GM23338 (cell line): ENCODE measurements at regions not wholly inside any gene's neighbourhood (a gene's known extent, or its start where the extent isn't known, plus 50 kb on each side); places are given as distances from the start of the nearest gene placed in this dataset.

Experiments used
- ATAC-seq: fragments of 200-7000 bp; cut with Tn5 transposase; 3 replicates; pipeline ENCODE4 v1.9.1; 2020
- DNase-seq: peaks from one replicate; pipeline ENCODE4 v3.0.0-alpha.2; 2015; ENCODE audit warnings: low spot score
- H2AFZ ChIP-seq: fragments of 200-600 bp; sonication (generic); 2 replicates; pipeline ENCODE4 v1.8.0; 2016; ENCODE audit warnings: antibody characterized with exemption, mild to moderate bottlenecking, moderate library complexity
- H3F3A ChIP-seq: fragments of 200-600 bp; sonication (generic); replicated peaks from 2 replicates; pipeline ENCODE4 v1.8.0; 2017; ENCODE audit warnings: antibody characterized with exemption, mixed run types, low read depth
- H3K27ac ChIP-seq: fragments of 200-600 bp; sonication (generic); 2 replicates; pipeline ENCODE4 v1.6.1; 2016; ENCODE audit warnings: low read depth
- H3K27me3 ChIP-seq: fragments of 200-600 bp; sonication (generic); 2 replicates; pipeline ENCODE4 v1.8.0; 2016; ENCODE audit warnings: mild to moderate bottlenecking, mixed run types, moderate library complexity; ENCODE audit not compliant: insufficient read depth
- H3K36me3 ChIP-seq: fragments of 200-600 bp; sonication (generic); 2 replicates; pipeline ENCODE4 v1.8.0; 2016; ENCODE audit warnings: mild to moderate bottlenecking; ENCODE audit not compliant: insufficient read depth
- H3K4me1 ChIP-seq: fragments of 200-600 bp; sonication (generic); 2 replicates; pipeline ENCODE4 v1.8.0; 2016; ENCODE audit warnings: mild to moderate bottlenecking, moderate library complexity; ENCODE audit not compliant: insufficient read depth
- H3K4me2 ChIP-seq: fragments of 200-600 bp; sonication (generic); 2 replicates; pipeline ENCODE4 v1.7.1; 2017; ENCODE audit warnings: mixed run types
- H3K4me3 ChIP-seq: fragments of 200-600 bp; sonication (generic); 2 replicates; pipeline ENCODE4 v1.6.1; 2016; ENCODE audit warnings: mixed run types
- H3K79me2 ChIP-seq: fragments of 200-600 bp; sonication (generic); replicated peaks from 2 replicates; pipeline ENCODE4 v1.8.0; 2017; ENCODE audit warnings: mild to moderate bottlenecking; ENCODE audit not compliant: insufficient read depth
- H3K9me2 ChIP-seq: fragments of 200-600 bp; sonication (generic); 2 replicates; pipeline ENCODE4 v1.8.0; 2017; ENCODE audit not compliant: insufficient read depth
- H4K20me1 ChIP-seq: fragments of 200-600 bp; sonication (generic); replicated peaks from 2 replicates; pipeline ENCODE4 v1.8.0; 2017; ENCODE audit warnings: mild to moderate bottlenecking; ENCODE audit not compliant: insufficient read depth
- H3K27ac Mint-ChIP-seq: 2 replicates; pipeline ENCODE4 v1.8.0; 2020; ENCODE audit warnings: inconsistent platforms, mild to moderate bottlenecking, moderate library complexity, mixed read lengths
- H3K27me3 Mint-ChIP-seq: 3 replicates; pipeline ENCODE4 v1.8.0; 2022; ENCODE audit warnings: low read depth, mild to moderate bottlenecking, moderate library complexity, mixed read lengths, inconsistent platforms; ENCODE audit not compliant: insufficient read depth, poor library complexity
- H3K36me3 Mint-ChIP-seq: 3 replicates; pipeline ENCODE4 v1.8.0; 2021; ENCODE audit warnings: low read depth, mild to moderate bottlenecking, inconsistent platforms, moderate library complexity, mixed read lengths
- H3K4me1 Mint-ChIP-seq: 3 replicates; pipeline ENCODE4 v1.8.0; 2020; ENCODE audit warnings: mild to moderate bottlenecking, inconsistent platforms, mixed read lengths
- H3K4me3 Mint-ChIP-seq: 3 replicates; pipeline ENCODE4 v1.8.0; 2021; ENCODE audit warnings: moderate library complexity, mild to moderate bottlenecking, inconsistent platforms, mixed read lengths
- H3K9me3 Mint-ChIP-seq: 3 replicates; pipeline ENCODE4 v1.8.0; 2020; ENCODE audit warnings: moderate library complexity, mild to moderate bottlenecking, inconsistent platforms, mixed read lengths
- CREB1 ChIP-seq: fragments of 250-450 bp; sonication (Bioruptor Pico); IDR thresholded peaks from 2 replicates; pipeline ENCODE4 v1.5.0; 2020; ENCODE audit warnings: low read depth, mild to moderate bottlenecking, moderate library complexity
- CTCF ChIP-seq, 2 experiments: fragments of 200-600 bp in 1 of 2; sonication (generic) in 1 of 2; conservative IDR thresholded peaks; 2 replicates each; pipeline versions ENCODE4 v1.5.1 to v1.6.1; 2016 to 2017; ENCODE audit warnings: antibody characterized with exemption in 2 of 2, low read depth in 2 of 2, mild to moderate bottlenecking in 2 of 2, moderate library complexity in 1 of 2
- ETS1 ChIP-seq: IDR thresholded peaks from 2 replicates; pipeline ENCODE4 v1.6.1; 2016; ENCODE audit warnings: antibody characterized with exemption
- EZH2 ChIP-seq: fragments of 200-600 bp; sonication (generic); IDR thresholded peaks from one replicate; pipeline ENCODE4 v1.8.0; 2017; ENCODE audit warnings: antibody characterized with exemption, mild to moderate bottlenecking, low read depth; ENCODE audit not compliant: unreplicated experiment
- EZH2phosphoT487 ChIP-seq: fragments of 200-600 bp; sonication (generic); IDR thresholded peaks from one replicate; pipeline ENCODE4 v1.8.1; 2018; ENCODE audit warnings: antibody characterized with exemption; ENCODE audit not compliant: unreplicated experiment
- JUNB ChIP-seq: IDR thresholded peaks from one replicate; pipeline ENCODE4 v1.6.1; 2016; ENCODE audit warnings: antibody characterized with exemption; ENCODE audit not compliant: unreplicated experiment
- NANOG ChIP-seq: IDR thresholded peaks from 2 replicates; pipeline ENCODE4 v1.6.1; 2016; ENCODE audit warnings: antibody characterized with exemption, borderline replicate concordance
- POLR2AphosphoS5 ChIP-seq: IDR thresholded peaks from 2 replicates; pipeline ENCODE4 v1.6.1; 2016; ENCODE audit warnings: antibody characterized with exemption, low read depth
- REST ChIP-seq: IDR thresholded peaks from one replicate; pipeline ENCODE4 v1.6.1; 2018; ENCODE audit warnings: antibody characterized with exemption; ENCODE audit not compliant: unreplicated experiment
- STAT1 ChIP-seq: IDR thresholded peaks from one replicate; pipeline ENCODE4 v1.6.1; 2016; ENCODE audit warnings: antibody characterized with exemption; ENCODE audit not compliant: unreplicated experiment
- ZNF114 ChIP-seq: fragments of 250-450 bp; sonication (Bioruptor Pico); IDR thresholded peaks from 2 replicates; pipeline ENCODE4 v1.5.0; 2020; ENCODE audit warnings: mild to moderate bottlenecking, moderate library complexity
- ZNF462 ChIP-seq: fragments of 250-450 bp; sonication (Bioruptor Pico); IDR thresholded peaks from 2 replicates; pipeline ENCODE4 v1.5.0; 2020; ENCODE audit warnings: mild to moderate bottlenecking, moderate library complexity

- Mint-ChIP-seq H3K27ac (no peak overlapping the region), H3K4me3 (no peak overlapping the region), H3K4me1 (no peaks in the 10 kb centered on the region), H3K36me3 (no peaks in the 10 kb centered on the region), H3K27me3 (no peaks in the 10 kb centered on the region), H3K9me3 (0 out of 3 replicates have a peak, but pooled peaks cover 6% of the 10 kb centered on the region)
- TF ChIP-seq EZH2phosphoT487 (no peak), STAT1 (no peak), POLR2AphosphoS5 (no peak), ZNF462 (no peak), ETS1 (no peak), REST (no peak), ZNF114 (CRISPR knock-in tag) (no peak), CTCF (conservative IDR thresholded peaks at IDR 0.05; ENCODE audit: low read depth in 2 of 2) (no peak), EZH2 (no peak), JUNB (no peak), CREB1 (CRISPR knock-in tag) (no peak), NANOG (no peak)
- no peak overlapping the region for H3K4me3 ChIP-seq
- H3K4me2 ChIP-seq = no peak overlapping the region
- no peak for ATAC-seq
- H3K36me3 ChIP-seq = no peaks in the 10 kb centered on the region
- H3K4me1 ChIP-seq = no peaks in the 10 kb centered on the region
- no peaks in the 10 kb centered on the region for H3F3A ChIP-seq
- H3K27ac ChIP-seq = no peak overlapping the region
- H3K79me2 ChIP-seq = no peaks in the 10 kb centered on the region
- no peaks in the 10 kb centered on the region for H3K27me3 ChIP-seq
- no peak for DNase-seq
- no peaks in the 10 kb centered on the region for H4K20me1 ChIP-seq
- H3K9me2 ChIP-seq = no peaks in the 10 kb centered on the region
- no peak overlapping the region for H2AFZ ChIP-seq
These were observed 935.2 kb upstream of the FAM98A start for GRCh38 chr2:34534341-34534740.
